NCI-H69 (cell line): ENCODE measurements at regions not wholly inside any gene's neighbourhood (a gene's known extent, or its start where the extent isn't known, plus 50 kb on each side); places are given as distances from the start of the nearest gene placed in this dataset.

ENCODE experiments used
- DNase-seq: peaks from one replicate; lab custom pipeline; 2025; lab: John Stamatoyannopoulos, UW

DNA sequence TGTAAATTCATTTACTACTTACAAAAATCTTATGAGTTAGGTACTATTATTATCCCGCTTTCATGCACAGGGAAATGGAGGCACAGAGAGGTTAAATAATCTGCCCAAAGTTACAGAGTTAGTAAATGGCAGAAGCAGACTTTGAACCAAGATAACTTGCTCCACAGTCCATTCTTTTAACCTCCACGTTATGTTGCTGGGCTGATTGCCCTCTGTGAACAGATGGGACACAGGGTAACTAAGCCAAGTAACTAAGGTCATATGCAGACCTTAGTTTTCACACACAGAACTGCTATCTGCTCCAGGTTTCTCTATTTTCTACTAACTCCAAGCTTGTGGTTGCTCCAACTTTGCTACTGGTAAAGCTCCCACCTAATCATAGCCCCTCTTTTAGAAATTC lies 147.1 kb upstream of the IFNG-AS1 start:
- no peak for DNase-seq

DNA sequence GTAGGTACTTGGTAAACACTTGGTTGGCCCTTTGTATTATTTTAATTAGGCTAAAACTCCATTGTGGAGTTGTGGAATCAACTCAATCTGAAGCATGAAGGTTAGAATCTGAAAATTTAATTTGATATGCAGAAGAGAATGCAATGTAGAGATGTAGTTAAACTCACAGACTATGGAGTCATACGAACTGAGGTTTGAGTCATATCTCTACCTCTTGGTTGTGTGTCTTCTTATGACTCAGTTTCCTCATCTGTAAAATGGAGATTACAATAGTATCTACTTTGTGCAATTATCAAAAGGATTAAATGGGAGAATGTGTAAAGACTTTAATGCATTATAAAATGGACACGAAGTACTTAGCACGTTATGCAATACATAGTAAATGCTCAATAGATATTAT lies 146.0 kb upstream of the IFNG-AS1 start:
- no peak for DNase-seq

DNA sequence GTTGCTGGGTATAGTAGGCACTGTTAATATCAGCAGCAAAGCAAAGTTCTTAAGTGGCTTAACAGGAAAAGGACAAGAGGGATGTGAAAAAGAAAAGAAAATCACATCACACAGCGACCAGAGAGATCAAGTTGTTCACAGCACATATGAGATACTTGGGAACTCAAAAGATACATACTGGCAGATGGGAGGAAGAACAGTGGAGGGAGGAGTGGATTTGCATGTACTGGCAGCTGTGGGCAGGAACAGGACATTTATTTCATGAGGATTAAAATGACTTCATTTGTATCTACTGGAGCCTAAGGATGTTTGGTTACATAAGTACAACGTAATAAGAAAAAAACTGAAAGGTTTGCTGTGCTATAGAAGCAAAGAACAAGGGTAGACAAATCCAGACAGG lies 136.5 kb upstream of the IFNG-AS1 start:
- DNase-seq, result no peak

DNA sequence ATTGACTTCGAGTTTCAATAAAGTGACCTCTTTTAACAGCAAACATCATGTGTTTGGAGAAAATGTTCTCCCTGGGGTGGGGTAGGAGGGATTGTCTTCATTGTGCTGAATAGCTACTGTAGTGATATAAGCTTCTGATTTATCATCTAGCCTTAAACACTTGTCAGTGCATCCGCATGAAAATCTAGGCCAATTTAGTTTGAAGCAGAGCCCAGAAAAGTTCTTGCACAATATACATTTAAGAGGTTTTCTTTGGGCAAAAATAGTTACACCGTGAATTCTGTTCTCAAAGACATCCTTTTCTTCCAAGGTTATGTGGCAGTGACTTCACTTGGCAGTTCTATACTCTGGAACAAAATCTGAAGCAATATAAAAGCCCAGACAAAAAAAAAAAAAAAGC lies 136.0 kb upstream of the IFNG-AS1 start:
- DNase-seq, result no peak

DNA sequence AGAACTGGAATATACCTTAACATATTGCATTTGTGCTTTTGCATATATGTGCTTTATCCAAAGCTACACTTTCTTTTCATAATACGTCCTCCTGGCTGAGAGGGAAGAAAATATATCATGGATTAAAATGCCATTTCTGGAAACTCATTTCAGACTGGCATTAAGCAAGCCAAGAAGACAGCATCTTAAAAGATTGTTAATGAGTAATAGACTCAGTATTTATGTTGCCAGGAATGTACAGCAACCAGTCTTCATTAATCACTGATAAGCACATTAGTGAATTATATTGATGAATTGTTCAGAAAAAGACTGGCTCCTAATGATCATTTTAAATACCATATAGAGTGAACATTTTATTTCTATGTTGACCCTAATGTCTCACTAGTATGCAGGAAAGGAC lies 134.9 kb upstream of the IFNG-AS1 start:
- DNase-seq, result no peak

DNA sequence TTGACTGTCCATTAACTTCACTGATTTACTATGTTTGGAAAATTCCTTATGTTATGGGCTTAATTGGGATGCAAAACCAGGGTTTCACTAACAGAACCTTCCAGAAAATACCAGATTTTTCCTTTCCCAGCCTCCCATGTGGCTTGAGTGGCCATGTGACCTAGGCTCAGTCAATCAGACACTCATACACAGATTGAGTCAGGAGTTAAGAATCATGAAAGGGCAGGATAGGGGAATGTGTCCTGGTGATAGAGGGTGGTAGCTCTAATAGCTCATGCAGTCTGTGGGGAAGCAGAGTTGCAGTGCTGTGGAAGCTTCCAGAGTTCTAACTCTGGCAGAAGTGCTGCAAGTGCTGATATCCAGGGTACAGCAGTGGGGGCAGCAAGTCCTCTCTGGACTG lies 134.1 kb upstream of the IFNG-AS1 start:
- no peak for DNase-seq

DNA sequence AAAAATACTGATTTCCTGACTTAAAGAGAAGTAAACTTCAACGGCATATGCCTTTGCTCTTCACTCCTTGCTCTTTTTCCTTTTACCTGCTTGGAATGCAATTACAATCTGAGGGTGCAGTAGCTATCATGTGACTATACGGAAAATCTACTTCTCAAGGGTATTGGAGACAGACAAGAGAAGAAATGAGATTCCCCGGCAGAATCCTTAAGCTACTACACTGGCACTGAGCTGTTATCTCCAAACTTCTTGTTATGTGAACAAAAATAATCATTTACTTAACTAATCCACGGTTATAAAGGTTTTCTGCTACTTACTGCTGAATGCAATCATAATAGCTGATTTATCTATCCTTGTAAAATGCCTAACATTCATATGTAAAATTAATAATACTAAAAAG lies 118.0 kb upstream of the IFNG-AS1 start:
- DNase-seq, result no peak

DNA sequence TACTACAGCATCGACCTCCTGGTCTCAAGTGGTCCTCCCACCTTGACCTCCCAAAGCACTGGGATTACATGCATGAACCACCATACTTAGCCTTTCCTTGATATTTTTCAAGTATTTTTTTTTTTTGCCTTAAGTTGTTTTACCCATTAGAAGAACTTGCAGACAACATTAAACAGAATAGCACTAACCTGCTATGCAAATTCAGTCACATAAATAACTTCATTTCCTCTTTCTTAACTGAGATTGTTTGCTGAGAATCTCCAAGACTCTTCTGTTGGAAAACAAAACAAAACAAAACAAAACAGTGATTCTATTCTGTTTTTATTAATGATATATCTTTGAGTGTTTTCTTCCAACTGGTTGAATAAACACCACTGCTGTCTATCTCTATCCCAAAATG lies 115.9 kb upstream of the IFNG-AS1 start:
- DNase-seq, result no peak

DNA sequence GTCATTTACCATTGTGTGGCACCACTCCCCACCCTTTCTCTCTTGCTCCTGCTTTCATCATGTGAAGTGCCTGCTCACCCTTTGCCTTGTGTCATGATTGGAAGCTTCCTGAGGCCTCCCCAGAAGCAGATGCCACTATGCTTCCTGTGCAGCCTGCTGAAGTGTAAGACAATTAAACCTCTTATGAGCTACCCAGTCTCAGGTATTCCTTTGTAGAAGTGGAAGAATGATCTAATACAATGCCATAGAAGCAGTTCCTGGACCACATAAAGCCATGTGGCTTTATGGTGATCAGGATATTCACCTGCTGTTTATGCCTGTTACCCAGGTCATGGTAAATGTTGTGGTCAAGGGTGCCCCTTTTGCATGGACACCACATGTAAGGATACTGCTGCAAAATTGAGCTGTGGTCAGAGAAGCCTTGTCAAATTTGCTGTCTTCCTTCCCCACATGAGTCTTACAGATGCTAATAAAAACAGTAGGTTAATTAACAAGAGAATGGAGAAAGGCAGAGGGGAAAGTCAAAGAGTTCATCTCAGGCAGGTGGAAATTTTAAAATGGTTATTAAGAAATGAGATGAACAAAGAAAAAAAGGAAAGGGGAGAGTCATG lies 112.8 kb upstream of the IFNG-AS1 start:
- no peak for DNase-seq

DNA sequence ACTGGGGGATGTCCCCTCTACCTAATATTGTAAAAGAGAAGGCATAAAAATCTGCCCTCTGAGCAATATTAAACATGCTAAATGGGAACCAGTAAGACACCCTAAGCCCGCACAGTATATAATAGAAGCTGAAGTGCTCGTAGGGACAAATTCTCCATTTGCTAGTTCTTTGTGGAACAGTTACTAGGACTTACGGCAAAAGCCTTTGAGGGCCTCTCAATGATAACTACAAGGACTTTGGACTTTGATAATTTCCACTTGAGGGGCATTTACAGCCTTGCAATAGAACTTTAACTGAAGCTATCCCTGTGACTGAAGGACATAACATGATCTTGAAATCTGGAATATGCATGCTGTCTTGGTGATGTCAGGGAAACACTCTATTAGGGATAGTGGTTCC lies 111.5 kb upstream of the IFNG-AS1 start:
- DNase-seq, result no peak

DNA sequence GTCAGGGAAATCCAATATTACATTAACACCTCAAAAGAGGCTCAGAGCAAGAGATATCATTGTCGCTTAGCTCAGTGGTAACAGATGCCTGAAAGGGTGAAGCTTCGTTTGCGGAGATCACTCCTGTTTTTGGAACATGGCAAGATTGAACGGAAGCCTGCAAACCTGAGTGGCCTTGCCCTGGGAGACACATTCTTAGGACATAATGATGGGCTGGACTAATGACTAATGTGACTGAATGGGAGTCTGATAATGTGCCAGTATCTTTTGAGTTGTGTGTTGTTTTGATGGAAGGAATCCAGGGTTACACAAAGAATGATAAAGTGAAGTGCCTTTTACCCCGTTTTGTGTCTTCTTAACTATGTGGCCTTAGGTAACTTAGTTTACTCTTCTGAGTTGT lies 109.3 kb upstream of the IFNG-AS1 start:
- DNase-seq, result no peak

DNA sequence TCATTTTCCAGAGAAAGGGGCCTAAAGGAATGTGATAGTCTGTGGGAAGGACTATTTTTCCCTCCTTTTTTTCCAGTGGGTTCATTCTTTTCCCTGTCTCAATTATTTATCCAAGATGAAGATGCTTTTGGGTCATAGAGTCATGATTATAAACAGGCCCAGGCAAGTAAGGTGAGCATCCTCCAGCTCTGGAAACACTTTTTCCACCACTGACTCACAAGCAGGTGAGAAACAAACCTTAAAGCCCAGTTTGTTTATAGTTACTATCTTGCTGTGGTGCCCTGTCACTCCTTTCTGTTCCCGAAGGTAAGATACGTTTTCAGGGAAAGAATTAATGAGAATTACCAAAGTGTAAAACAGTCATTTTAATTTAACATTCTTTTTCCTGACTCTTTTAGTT lies 107.7 kb upstream of the IFNG-AS1 start:
- no peak for DNase-seq

DNA sequence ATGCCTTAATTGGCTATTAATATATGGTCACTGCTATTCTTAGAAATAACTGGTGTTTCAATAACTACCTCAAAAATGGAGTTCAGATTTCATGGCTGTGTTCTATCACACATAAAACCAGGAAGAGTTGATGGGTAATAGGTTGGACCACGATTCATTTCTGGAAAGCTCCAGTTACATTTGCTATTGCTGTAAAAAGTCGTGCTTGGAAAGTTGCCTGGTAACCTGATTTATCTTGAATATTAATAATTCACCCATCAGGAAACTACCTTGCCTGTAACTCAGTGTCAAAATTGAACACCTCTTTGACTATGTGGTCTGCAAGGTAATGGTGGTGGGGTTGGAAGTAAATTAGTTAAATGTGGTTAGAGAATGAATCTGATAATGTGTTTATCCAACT lies 104.7 kb upstream of the IFNG-AS1 start:
- no peak for DNase-seq

DNA sequence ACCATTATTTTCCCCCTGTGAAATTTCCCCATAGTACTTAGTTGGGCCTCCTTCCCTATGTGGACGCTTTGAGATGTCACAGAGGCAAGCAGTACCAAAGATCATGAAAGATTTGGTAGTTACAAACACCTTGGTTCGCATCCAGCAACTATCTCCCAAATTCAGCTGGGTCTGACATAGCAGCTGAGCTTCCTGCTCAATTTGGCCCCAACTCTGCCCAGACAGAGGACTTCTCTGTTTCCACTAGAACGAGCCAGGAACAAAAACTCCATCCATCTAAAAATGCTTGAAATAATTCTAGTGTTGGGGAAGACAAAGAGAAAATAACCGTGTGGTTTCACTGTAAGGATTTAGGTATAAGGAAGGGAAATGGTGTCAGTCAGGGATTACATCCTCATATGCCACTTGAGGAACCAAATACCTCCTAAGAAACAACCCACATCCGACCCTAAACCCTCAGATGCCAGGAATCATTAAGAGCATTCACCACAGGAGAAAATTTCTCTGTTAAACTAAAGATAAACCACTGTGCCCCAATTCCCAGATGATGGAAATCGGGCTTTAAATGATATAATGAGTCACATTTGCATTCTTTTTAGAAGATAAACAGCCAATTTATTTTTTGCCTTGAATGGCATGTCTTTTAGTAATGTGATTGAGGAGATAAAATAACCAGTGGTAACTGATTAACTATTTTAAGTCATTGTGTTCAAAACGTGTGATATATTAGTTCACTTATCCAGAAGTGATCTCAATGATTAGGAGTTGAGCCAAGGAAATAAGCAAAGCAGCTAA lies 103.7 kb upstream of the IFNG-AS1 start:
- DNase-seq, result no peak

DNA sequence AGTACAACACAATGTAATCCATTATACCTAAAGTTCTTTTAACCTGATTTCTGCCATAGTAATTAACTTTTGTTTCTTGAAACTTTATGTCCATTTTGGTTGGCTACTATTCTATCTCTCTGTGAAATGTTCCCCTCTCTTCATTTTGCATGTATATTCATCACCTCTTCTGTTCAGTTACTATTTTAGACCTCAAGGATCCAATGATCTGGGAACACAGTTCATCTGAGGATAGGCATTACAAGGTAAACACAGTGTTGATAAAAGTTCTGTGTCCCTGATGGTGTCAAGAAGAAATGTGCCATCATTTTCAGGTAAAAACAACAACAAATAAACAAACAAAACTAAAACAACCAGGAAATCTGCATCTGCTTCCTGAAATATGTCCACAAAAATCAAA lies 102.2 kb upstream of the IFNG-AS1 start:
- DNase-seq, result no peak

DNA sequence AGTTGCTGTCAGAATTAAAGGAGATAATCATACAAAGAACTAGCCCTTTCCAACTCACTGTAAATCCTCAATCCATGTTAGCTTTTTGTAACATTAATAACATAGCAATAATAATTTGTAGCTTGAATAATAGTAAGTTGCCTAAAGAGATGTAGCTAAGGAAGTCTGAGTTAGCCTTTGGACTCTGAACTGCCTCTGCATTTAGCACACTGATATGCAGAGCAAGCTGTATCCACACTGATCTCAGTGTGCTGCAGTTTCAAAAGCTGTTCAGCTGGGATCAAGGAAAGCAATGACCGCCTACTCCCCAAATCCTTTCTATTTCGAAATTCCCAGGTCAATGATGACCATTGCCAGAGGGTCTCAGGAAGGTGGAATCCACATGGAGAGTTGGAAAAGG lies 99.3 kb upstream of the IFNG-AS1 start:
- no peak for DNase-seq

DNA sequence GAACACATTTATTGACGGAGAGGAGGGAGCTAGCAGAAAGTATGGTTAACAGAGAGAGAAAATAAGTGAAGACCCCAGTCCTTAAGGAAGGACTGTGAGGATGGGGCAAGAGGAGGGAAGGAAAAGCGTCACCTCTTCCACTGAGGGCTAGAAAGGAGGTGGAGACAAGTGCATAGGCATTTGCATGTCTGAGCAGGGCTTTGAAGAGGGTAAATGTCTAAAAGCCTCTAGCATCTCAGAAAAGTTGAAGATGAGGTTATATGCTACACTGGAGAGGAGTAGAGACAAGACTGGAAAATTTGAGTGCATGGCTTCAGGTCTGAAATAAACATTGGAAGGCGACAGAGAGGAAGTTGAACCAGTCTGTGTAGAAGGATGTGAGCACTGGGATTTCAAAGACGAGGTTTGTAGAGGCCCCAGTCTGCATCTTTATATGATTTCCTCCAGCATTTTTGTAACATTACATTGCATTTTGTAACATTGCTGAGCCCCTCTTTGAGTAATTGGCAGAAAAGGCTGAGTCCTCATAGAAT lies 98.5 kb upstream of the IFNG-AS1 start:
- DNase-seq, result no peak

DNA sequence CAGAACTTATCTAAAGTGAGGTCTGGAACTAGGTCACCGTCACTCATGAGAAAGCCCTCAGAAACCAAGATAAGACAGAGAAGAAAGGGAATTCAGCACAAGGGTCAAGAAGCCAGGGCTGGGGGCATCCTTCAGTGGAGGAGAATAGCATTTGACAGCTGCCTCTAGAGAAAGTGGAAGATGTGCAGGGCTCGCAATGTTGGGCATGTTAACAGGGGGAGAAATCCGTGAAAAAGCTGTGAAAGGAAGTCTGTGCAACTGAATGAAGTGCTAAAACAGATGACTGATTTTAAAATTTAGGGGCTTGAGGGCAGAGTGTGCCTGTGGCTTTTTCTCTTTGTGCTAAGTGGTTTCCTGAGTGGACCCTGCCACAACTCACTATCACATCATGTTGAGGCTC lies 97.7 kb upstream of the IFNG-AS1 start:
- DNase-seq, result no peak

DNA sequence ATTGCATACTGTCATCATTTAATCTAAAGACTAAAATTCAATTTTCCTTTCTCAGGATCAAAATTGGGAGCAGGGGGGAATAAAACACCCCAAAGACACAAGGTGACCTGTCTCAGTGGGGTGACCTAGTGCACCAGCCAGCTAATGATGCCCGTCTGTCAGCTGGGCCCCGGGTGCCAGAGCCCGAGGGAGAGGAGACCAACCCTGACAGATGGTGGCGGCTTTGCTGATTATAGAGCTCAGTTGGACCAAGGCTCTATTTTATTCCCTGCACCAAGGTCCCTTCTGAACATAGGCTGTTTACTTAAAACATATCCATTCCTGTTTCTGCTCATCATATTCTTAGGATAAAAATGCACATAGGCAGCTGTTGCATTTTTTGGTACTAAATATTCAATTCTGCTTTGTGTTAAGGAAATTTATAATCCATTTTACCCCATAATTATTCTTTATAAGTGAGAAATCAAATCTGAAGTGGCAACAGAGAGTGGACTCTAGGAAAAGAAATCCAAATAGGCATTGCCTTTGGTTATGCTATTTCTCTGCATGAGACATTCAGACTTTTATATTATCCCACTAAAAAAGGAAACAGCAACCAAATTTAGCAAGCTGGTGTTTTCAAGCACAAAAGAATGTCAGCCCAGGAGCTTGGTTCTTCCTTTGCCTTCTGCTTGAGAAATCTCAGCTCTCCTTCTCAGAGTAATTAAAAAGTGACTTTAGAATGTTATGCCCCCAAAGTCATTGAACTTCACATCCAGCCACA lies 96.8 kb upstream of the IFNG-AS1 start:
- DNase-seq, result peak; percentile 86

DNA sequence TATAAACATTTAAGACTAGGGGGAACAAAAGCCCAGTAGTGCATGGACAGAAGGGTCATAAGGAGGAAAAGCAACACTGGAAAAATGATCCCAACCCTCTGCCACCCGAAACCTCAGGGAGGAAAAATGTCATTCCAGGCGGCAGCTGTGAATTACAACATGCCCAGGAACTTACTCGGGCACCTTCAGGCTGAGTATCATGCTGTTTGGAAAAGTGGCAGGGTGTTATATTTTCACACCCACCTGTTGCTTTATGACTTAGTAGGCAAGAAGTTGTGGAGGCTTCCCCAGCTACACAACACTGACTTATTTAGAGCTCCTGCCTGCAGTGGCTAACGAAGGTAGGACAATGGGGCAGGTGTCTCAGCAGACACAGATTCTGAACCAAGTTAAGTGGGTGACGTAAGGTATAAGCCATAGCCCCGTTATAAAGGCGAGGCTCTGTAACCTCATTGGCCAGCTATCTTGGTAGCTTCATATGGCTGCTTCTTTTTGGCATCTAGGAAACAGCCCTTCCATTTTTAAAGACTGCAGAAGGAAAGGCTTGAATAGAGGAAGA lies 96.1 kb upstream of the IFNG-AS1 start:
- peak; percentile 80 for DNase-seq

DNA sequence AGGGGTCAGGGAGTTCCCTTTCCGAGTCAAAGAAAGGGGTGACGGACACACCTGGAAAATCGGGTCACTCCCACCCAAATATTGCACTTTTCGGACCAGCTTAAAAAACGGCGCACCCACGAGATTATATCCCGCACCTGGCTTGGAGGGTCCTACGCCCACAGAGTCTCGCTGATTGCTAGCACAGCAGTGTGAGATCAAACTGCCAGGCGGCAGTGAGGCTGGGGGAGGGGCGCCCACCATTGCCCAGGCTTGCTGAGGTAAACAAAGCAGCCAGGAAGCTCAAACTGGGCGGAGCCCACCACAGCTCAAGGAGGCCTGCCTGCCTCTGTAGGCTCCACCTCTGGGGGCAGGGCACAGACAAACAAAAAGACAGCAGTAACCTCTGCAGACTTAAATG lies 88.8 kb upstream of the IFNG-AS1 start:
- peak; percentile 4 for DNase-seq

DNA sequence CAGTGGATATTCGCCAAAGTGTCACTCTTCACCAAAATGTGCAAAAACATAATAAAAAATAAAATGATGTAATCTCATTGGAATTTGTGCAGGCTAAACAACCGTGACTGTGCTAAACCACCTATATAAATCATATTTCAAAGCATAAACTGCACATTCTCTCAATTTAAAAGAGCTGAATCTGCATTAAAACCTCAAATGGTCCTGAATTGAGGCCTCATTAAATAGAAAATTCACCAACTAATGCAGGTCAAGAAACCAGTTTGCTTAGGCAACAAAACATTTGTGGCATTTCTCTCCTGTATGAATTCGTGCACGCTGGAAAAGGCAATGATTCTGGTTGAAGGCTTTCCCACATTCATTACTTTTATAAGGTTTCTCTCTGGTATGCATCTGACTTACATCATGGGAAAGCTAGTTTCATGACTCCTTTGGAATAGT lies 80.1 kb upstream of the IFNG-AS1 start:
- no peak for DNase-seq

DNA sequence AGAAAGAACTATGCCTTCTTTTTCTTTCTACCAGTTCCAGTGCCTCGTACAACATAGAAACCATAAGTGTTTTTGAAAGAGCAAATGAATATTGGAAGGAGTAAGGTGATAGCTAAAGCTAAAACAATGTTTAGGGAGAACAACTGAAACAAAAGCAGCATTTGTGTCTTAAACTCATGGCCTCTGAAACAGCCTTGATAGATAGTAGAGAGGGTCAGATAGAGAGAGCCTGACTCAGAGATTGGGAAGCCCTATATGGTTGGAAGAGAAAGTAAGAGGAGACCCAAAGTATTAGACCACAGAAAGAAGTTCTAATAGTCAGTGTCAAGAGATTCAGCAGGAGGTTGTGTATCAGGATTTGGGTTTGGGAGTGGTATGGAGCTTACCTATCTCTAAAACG lies 79.6 kb upstream of the IFNG-AS1 start:
- no peak for DNase-seq
